Muscle of leg (tissue), 3 donors: ENCODE measurements at regions not wholly inside any gene's neighbourhood (a gene's known extent, or its start where the extent isn't known, plus 50 kb on each side); places are given as distances from the start of the nearest gene placed in this dataset.

Source experiments
- DNase-seq: peaks from one replicate; pipeline ENCODE4 v3.0.0; 2013
- H3K27ac ChIP-seq: one replicate; pipeline ENCODE4 v1.5.1; 2013; ENCODE audit warnings: mild to moderate bottlenecking, low read length, control low read depth
- H3K27me3 ChIP-seq: one replicate; pipeline ENCODE4 v1.6.1; 2013; ENCODE audit warnings: low read length; ENCODE audit not compliant: control insufficient read depth, insufficient read depth
- H3K36me3 ChIP-seq: one replicate; pipeline ENCODE4 v1.6.1; 2013; ENCODE audit warnings: low read length; ENCODE audit not compliant: control insufficient read depth, insufficient read depth
- H3K4me1 ChIP-seq: one replicate; pipeline ENCODE4 v1.6.1; 2013; ENCODE audit warnings: low read length; ENCODE audit not compliant: control insufficient read depth, insufficient read depth
- H3K4me3 ChIP-seq: one replicate; pipeline ENCODE4 v1.5.1; 2013; ENCODE audit warnings: low read length, control low read depth
- H3K9me3 ChIP-seq: replicated peaks from 2 replicates; pipeline ENCODE4 v1.6.1; 2013; ENCODE audit warnings: low read depth, low read length; ENCODE audit not compliant: control insufficient read depth
- WGBS: methylation state at CpG from one replicate; pipeline ENCODE4 v1.1.5; 2013; ENCODE audit warnings: missing lambda C conversion rate; ENCODE audit not compliant: insufficient coverage; 5-methylcytosine and 5-hydroxymethylcytosine counted together

DNA sequence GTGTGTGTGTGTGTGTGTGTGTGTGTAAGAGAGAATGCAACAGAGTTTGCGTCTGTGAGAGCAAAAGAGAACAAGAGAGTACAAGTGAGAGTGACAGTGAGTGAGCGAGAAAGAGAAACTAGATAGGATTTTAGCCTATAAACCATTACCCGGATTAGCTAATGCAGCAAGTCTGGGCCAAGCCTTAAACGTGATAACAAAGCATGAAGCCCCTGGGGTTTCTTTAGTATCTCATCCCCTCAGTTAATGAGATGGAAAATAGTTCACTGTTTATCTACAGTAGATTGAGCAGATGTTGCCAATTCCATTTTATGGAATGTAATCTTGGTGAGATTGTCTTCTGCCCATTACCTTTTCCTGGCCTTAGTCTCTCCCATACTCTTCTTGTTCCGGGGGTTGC is 114.5 kb downstream of the MAT2B start:
- Histone ChIP-seq H3K4me3 (no peak overlapping the region), H3K9me3 (no peaks in the 10 kb centered on the region), H3K27me3 (no peaks in the 10 kb centered on the region), H3K36me3 (no peaks in the 10 kb centered on the region), H3K4me1 (no peaks in the 10 kb centered on the region), H3K27ac (no peak overlapping the region)
- 80% methylated on average over 1 of the region's 5 CpGs for WGBS
- DNase-seq = no peak

DNA sequence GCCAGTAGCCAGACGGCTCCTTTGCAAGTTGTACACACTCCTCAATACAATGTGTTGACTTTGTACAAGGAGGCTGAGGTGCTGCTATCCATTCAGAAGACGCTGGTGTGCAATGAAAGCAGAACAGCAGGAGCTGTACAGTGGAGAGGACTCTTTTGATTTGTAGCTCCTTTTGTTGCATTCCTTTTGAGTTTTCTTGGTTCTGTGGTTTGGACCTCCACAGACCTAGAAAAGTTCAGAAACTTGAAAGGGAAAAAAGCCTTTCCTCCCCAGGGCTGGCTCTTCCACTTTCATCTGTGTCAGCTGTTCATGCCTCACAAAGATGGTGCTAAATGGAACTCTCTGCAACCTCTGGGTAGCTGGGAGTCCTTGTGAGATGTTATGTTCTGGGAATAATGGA is 117.4 kb downstream of the MAT2B start:
- WGBS = no CpG with 5 or more reads among the region's 2 CpGs
- no peak for DNase-seq
- Histone ChIP-seq H3K9me3 (no peaks in the 10 kb centered on the region), H3K4me3 (no peak overlapping the region), H3K36me3 (no peaks in the 10 kb centered on the region), H3K4me1 (no peaks in the 10 kb centered on the region), H3K27ac (no peak overlapping the region), H3K27me3 (no peaks in the 10 kb centered on the region)

DNA sequence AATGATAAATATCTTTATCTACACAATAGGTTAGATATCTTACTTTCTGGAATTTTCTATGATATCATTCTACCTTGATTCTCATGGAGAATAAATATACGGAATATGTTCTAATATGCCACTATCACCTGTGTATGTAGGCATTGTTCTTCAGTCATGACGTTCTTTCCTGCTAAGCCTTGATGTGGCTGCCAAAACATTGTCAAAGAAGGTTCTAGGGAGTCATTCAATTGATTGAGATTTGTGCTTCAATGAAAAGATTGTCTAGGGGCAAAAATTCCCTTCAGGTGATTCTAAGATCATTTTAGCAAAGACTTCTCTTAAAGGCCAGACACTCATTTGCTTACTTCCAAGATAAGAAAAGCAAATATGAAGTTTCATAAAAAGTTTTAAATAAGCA is 118.1 kb downstream of the MAT2B start:
- Histone ChIP-seq H3K36me3 (no peaks in the 10 kb centered on the region), H3K4me1 (no peaks in the 10 kb centered on the region), H3K4me3 (no peak overlapping the region), H3K27ac (no peak overlapping the region), H3K9me3 (no peaks in the 10 kb centered on the region), H3K27me3 (no peaks in the 10 kb centered on the region)
- DNase-seq = no peak
- no CpG with 5 or more reads among the region's 2 CpGs for WGBS

- WGBS = no CpG with 5 or more reads among the region's 2 CpGs
- H3K9me3 ChIP-seq = no peaks in the 10 kb centered on the region
- H3K27me3 ChIP-seq = no peaks in the 10 kb centered on the region
- no peaks in the 10 kb centered on the region for H3K36me3 ChIP-seq
- H3K27ac ChIP-seq = no peak overlapping the region
- no peaks in the 10 kb centered on the region for H3K4me1 ChIP-seq
- DNase-seq = no peak
- no peak overlapping the region for H3K4me3 ChIP-seq
Measured at GRCh38 chr5:163623986-163624385, 118.6 kb downstream of the MAT2B start.

- Histone ChIP-seq H3K9me3 (no peaks in the 10 kb centered on the region), H3K36me3 (no peaks in the 10 kb centered on the region), H3K27ac (no peak overlapping the region), H3K4me3 (no peak overlapping the region), H3K27me3 (no peaks in the 10 kb centered on the region), H3K4me1 (no peaks in the 10 kb centered on the region)
- DNase-seq = no peak
- WGBS = no CpG with 5 or more reads among the region's 5 CpGs
Measured at GRCh38 chr5:163624431-163624830, 119.0 kb downstream of the MAT2B start.

DNA sequence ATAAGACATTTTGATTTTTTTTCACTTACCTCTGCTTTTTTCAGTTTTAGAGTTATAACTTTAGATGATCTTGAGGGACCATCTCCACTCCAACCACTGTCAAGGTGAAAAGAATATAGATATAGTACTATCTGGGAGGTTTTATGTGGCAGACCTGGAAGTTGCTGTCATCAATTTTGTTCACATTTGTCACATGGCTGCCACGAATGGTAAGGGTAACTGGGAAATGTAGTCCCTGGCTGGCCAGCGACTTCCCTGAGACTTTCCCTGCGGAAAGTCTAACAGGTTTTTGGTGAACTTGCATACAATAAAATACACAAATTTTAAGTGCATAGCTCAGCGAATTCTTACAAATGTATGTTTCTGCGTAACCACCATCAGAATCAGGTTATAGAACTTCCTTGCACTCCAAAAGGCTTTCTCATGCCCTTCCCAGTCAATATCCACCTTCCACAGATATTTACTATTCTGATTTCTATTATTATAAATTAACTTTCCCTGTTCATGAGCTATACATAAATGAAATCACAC is 121.5 kb downstream of the MAT2B start:
- no peak overlapping the region for H3K27ac ChIP-seq
- WGBS = 96% methylated on average over 3 of the region's 5 CpGs

DNA sequence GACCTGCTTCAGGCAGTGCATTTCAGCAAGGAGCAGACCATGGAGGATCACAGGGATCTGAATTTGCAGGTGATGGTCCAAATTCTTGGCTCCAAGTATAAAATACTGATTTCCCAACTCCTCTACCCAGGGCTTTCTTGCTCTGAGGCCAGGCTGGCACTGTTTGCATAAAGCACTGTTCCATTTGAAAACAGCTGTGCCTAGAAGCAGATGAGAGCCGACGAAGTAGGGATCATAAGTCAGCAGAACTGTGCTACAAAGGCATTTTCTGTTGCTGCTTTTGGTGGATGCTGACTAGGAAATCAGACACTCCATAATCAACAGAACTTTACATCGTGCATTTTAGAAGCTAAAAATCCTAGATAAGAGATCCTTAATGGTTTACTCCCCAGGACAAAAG is 126.4 kb downstream of the MAT2B start:
- H3K4me1 ChIP-seq = no peaks in the 10 kb centered on the region
- WGBS = no CpG with 5 or more reads among the region's 3 CpGs
- no peak overlapping the region for H3K4me3 ChIP-seq
- no peaks in the 10 kb centered on the region for H3K9me3 ChIP-seq
- peak; percentile 27 for DNase-seq
- no peaks in the 10 kb centered on the region for H3K36me3 ChIP-seq
- H3K27ac ChIP-seq = no peak overlapping the region
- no peaks in the 10 kb centered on the region for H3K27me3 ChIP-seq

More for the DNA sequence above, 121.5 kb downstream of the MAT2B start:
- Histone ChIP-seq H3K4me1 (no peaks in the 10 kb centered on the region), H3K9me3 (no peaks in the 10 kb centered on the region), H3K27me3 (no peaks in the 10 kb centered on the region), H3K4me3 (no peak overlapping the region), H3K36me3 (no peaks in the 10 kb centered on the region)
- DNase-seq = no peak

- Histone ChIP-seq H3K36me3 (no peaks in the 10 kb centered on the region), H3K27me3 (no peaks in the 10 kb centered on the region), H3K9me3 (no peaks in the 10 kb centered on the region), H3K4me1 (no peaks in the 10 kb centered on the region), H3K27ac (no peak overlapping the region), H3K4me3 (no peak overlapping the region)
- 100% methylated on average over 2 of the region's 3 CpGs for WGBS
- DNase-seq = no peak
Measured at GRCh38 chr5:163633926-163634460, 128.6 kb downstream of the MAT2B start.

GRCh38 chr5:163635631-163636030 is 130.2 kb downstream of the MAT2B start:
- DNase-seq = peak; percentile 89
- 40% methylated on average over 1 of the region's 2 CpGs for WGBS
- Histone ChIP-seq H3K27ac (no peak overlapping the region), H3K36me3 (no peaks in the 10 kb centered on the region), H3K9me3 (no peaks in the 10 kb centered on the region), H3K4me1 (no peaks in the 10 kb centered on the region), H3K27me3 (no peaks in the 10 kb centered on the region), H3K4me3 (no peak overlapping the region)

DNA sequence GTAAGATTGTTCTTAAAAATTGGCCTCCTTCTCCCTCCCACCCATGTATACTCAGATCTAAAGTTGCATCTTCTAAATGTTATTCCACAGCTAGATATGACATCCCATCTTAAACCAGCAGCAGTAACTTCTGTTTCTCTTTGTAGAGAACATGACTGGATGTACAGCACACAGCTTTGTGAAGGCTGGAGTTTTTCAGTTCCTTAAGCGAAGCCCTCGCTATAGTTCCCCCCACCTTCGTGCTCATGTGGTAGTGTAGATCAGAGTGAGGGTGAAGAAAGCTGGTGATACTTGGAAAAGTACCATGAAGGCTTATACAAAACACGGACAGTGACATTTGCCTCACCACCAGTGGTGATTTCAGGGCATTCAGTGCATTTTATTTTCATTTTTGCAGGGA is 137.5 kb downstream of the MAT2B start:
- WGBS = 80% methylated on average over 1 of the region's 4 CpGs
- H3K4me3 ChIP-seq = no peak overlapping the region
- H3K9me3 ChIP-seq = no peaks in the 10 kb centered on the region
- H3K27me3 ChIP-seq = no peaks in the 10 kb centered on the region
- no peaks in the 10 kb centered on the region for H3K4me1 ChIP-seq
- no peak overlapping the region for H3K27ac ChIP-seq
- no peaks in the 10 kb centered on the region for H3K36me3 ChIP-seq
- no peak for DNase-seq
